ENCODE measurements at regions not wholly inside any gene's neighbourhood (a gene's known extent, or its start where the extent isn't known, plus 50 kb on each side); places are given as distances from the start of the nearest gene placed in this dataset.

DNA sequence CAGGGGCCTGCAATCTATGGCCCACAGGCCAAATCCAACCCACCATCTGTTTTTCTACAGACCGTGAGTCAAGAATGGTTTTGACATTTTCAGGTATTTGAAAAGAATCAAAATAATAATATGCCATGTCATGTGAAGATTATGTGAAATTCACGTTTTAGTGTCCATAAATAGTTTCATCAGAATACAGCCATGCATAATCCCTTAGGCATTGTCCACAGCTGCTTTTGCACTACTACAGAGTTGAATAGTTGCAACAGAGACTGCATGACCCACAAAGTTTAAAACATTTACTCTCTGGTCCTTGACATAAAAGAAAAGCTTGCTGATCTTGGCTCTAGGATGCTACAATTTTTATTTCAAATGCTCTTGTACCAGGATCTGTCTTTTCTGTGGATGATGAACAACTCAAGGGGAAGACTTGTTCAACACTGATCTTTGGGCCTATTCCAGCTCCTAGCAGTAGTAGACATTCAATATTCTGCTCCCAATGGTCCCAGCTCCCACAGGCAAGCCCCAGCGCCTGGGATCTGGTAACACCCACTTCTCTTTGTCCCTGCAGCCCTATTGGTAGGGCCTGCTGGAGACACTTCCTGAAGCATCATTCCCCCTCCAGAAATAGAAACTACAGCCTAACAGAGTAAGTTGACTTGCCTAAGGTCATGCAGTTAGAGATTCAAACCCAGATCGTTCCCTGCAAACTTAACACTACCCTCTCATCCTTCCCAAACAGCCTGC, 76.9 kb downstream of the MRPL46 start:
- TF ChIP-seq, protein P1, sequence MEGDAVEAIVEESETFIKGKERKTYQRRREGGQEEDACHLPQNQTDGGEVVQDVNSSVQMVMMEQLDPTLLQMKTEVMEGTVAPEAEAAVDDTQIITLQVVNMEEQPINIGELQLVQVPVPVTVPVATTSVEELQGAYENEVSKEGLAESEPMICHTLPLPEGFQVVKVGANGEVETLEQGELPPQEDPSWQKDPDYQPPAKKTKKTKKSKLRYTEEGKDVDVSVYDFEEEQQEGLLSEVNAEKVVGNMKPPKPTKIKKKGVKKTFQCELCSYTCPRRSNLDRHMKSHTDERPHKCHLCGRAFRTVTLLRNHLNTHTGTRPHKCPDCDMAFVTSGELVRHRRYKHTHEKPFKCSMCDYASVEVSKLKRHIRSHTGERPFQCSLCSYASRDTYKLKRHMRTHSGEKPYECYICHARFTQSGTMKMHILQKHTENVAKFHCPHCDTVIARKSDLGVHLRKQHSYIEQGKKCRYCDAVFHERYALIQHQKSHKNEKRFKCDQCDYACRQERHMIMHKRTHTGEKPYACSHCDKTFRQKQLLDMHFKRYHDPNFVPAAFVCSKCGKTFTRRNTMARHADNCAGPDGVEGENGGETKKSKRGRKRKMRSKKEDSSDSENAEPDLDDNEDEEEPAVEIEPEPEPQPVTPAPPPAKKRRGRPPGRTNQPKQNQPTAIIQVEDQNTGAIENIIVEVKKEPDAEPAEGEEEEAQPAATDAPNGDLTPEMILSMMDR (IDR thresholded peaks at IDR 0.05; ENCODE audit: low read length), result no peak
- no peak for TF ChIP-seq EZH2 (optimal IDR thresholded peaks at IDR 0.05; ENCODE audit: low read depth, low read length)
